Adrenal gland (tissue), 9 donors: ENCODE measurements at regions not wholly inside any gene's neighbourhood (a gene's known extent, or its start where the extent isn't known, plus 50 kb on each side); places are given as distances from the start of the nearest gene placed in this dataset.

Experiments used
- DNase-seq, 7 donors: peaks; one replicate each; pipeline ENCODE4 v3.0.0-alpha.2; 2019 to 2020
- H3K27ac ChIP-seq, 5 donors: fragments of 200-600 bp; sonication (generic) in 4 of 5; 1 replicate in 3 of 5; 2 replicates in 2 of 5; pipeline versions ENCODE4 v1.5.1 to v1.8.0; 2016 to 2020; ENCODE audit warnings: mild to moderate bottlenecking in 1 of 5
- H3K27me3 ChIP-seq: fragments of 200-600 bp; 2 replicates; pipeline ENCODE4 v1.8.0; 2021
- H3K36me3 ChIP-seq, 2 donors: fragments of 200-600 bp; replicated peaks in 1 of 2; 1 replicate in 1 of 2; 2 replicates in 1 of 2; pipeline versions ENCODE4 v1.5.1 to v1.8.0; 2018 to 2022
- H3K4me1 ChIP-seq, 2 donors: fragments of 200-600 bp; replicated peaks in 1 of 2; 1 replicate in 1 of 2; 2 replicates in 1 of 2; pipeline versions ENCODE4 v1.5.1 to v1.8.0; 2018 to 2021
- H3K4me3 ChIP-seq, 4 donors: fragments of 200-600 bp; sonication (generic) in 3 of 4; one replicate each; pipeline ENCODE4 v1.5.1; 2016 to 2018
- H3K9me3 ChIP-seq, 3 donors: fragments of 200-600 bp; sonication (generic) in 1 of 3; replicated peaks in 1 of 3; 1 replicate in 2 of 3; 2 replicates in 1 of 3; pipeline versions ENCODE4 v1.5.1 to v1.8.0; 2016 to 2021
- POLR2A ChIP-seq, 2 donors: fragments of 450-650 bp; IDR thresholded peaks; one replicate each; pipeline ENCODE4 v1.6.1; 2017; ENCODE audit warnings: antibody characterized with exemption in 2 of 2, mild to moderate bottlenecking in 2 of 2, moderate library complexity in 1 of 2
- WGBS, 4 donors: extraction: QIAGEN DNeasy Blood & Tissue Kit in 2 of 4; methylation state at CpG; one replicate each; pipeline versions ENCODE4 v1.1.5 to v1.1.7; 2013 to 2017; 5-methylcytosine and 5-hydroxymethylcytosine counted together
- intact Hi-C, 2 donors: fragments of 100-400 bp; cut with DNase I; formaldehyde crosslinking; loops; one replicate each; pipeline versions ENCODE4 v1.14.1 to v1.15.0; 2022 to 2023
- TF ChIP-seq, protein P1 (sequence below), 6 experiments: fragments of 450-650 bp in 4 of 6; fragments of 200-600 bp in 2 of 6; sonication (generic) in 1 of 6; IDR thresholded peaks; 1 replicate in 5 of 6; 2 replicates in 1 of 6; pipeline versions ENCODE4 v1.5.1 to v1.8.0; 2016 to 2021; ENCODE audit warnings: antibody characterized with exemption in 6 of 6, mild to moderate bottlenecking in 2 of 6, moderate library complexity in 1 of 6
- donor health status: healthy with polysubstance abuse.
- donor health status: Bipolar disorder and iron deficiency.
- donor health status: DM: yes; HTN: yes; CAD: no.
- donor health status: DM: no; HTN: no; CAD: no.
- donor health status: DM: no; HTN: no; CAD: no.

GRCh38 chr4:160928482-160928881 is 1235.3 kb downstream of the FSTL5 start:
- DNase-seq: no peak
- TF ChIP-seq POLR2A (IDR thresholded peaks at IDR 0.05): no peak
- TF ChIP-seq, protein P1, sequence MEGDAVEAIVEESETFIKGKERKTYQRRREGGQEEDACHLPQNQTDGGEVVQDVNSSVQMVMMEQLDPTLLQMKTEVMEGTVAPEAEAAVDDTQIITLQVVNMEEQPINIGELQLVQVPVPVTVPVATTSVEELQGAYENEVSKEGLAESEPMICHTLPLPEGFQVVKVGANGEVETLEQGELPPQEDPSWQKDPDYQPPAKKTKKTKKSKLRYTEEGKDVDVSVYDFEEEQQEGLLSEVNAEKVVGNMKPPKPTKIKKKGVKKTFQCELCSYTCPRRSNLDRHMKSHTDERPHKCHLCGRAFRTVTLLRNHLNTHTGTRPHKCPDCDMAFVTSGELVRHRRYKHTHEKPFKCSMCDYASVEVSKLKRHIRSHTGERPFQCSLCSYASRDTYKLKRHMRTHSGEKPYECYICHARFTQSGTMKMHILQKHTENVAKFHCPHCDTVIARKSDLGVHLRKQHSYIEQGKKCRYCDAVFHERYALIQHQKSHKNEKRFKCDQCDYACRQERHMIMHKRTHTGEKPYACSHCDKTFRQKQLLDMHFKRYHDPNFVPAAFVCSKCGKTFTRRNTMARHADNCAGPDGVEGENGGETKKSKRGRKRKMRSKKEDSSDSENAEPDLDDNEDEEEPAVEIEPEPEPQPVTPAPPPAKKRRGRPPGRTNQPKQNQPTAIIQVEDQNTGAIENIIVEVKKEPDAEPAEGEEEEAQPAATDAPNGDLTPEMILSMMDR (IDR thresholded peaks at IDR 0.05): no peak
- Histone ChIP-seq H3K9me3 (peaks cover 0 to 5% (median 0%) of the 10 kb centered on the region in 3 donors), H3K27me3 (no peaks in the 10 kb centered on the region), H3K36me3 (no peaks in the 10 kb centered on the region), H3K4me1 (no peaks in the 10 kb centered on the region), H3K4me3 (no peak overlapping the region), H3K27ac (no peak overlapping the region)
- intact Hi-C loops: no loop called here
- 56 to 79% (median 64%) methylated on average over 3 of the region's 3 CpGs for WGBS, 4 donors

GRCh38 chr4:160947653-160948052 is 1216.1 kb downstream of the FSTL5 start:
- intact Hi-C loops: no loop called here
- Histone ChIP-seq H3K27me3 (no peaks in the 10 kb centered on the region), H3K36me3 (no peaks in the 10 kb centered on the region), H3K4me1 (no peaks in the 10 kb centered on the region), H3K4me3 (no peak overlapping the region), H3K9me3 (no peaks in the 10 kb centered on the region), H3K27ac (no peak overlapping the region)
- no peak for TF ChIP-seq POLR2A (IDR thresholded peaks at IDR 0.05)
- TF ChIP-seq, protein P1 (IDR thresholded peaks at IDR 0.05): no peak
- no peak for DNase-seq
- WGBS, 4 donors: 67 to 78% (median 72%) methylated on average over 3 of the region's 3 CpGs

DNA sequence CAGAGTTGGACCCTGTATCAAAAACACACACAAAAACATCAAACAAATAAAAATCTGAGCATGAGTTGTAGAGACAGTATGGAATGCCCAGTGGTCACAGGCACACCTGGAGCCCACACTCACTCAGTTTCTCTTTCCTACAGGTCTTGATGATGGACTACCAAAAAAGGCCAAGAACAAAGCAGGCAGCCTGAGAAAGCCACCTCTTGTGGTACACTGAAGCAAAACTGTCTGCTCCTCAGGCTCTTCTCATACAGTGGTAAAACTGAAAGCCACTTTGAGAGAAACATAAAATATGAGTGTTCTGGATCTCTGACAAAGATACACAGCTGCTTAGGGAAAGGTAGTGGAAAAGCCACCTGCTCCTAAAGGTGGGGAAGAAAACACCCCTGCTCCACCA is 1206.9 kb downstream of the FSTL5 start:
- intact Hi-C loops: no loop called here
- H3K4me3 ChIP-seq: no peak overlapping the region
- no peaks in the 10 kb centered on the region for H3K36me3 ChIP-seq
- H3K9me3 ChIP-seq: no peaks in the 10 kb centered on the region
- no peak for TF ChIP-seq POLR2A (IDR thresholded peaks at IDR 0.05)
- TF ChIP-seq, protein P1 (IDR thresholded peaks at IDR 0.05): no peak
- no peak for DNase-seq
- no peaks in the 10 kb centered on the region for H3K4me1 ChIP-seq
- no peak overlapping the region for H3K27ac ChIP-seq
- no peaks in the 10 kb centered on the region for H3K27me3 ChIP-seq

GRCh38 chr4:160969925-160970324 is 1193.9 kb downstream of the FSTL5 start:
- TF ChIP-seq, protein P1 (IDR thresholded peaks at IDR 0.05): no peak
- TF ChIP-seq POLR2A (IDR thresholded peaks at IDR 0.05): no peak
- DNase-seq: no peak
- intact Hi-C loops: no loop called here
- Histone ChIP-seq H3K36me3 (no peaks in the 10 kb centered on the region), H3K9me3 (no peaks in the 10 kb centered on the region), H3K27me3 (no peaks in the 10 kb centered on the region), H3K4me1 (no peaks in the 10 kb centered on the region), H3K4me3 (no peak overlapping the region), H3K27ac (no peak overlapping the region)
- WGBS, 4 donors: 31 to 58% (median 48%) methylated on average over 1 of the region's 1 CpG
